ENCODE measurements at regions not wholly inside any gene's neighbourhood (a gene's known extent, or its start where the extent isn't known, plus 50 kb on each side); places are given as distances from the start of the nearest gene placed in this dataset.

GRCh38 chr15:89399238-89400115 lies 64.9 kb upstream of the POLG start:
- DNase-seq, result no peak

- no peak for DNase-seq
These were observed 64.2 kb upstream of the POLG start for GRCh38 chr15:89398896-89399237.

- DNase-seq, result no peak
These were observed 63.0 kb upstream of the POLG start for GRCh38 chr15:89397653-89398023.

- DNase-seq, result no peak
These were observed 62.4 kb upstream of the POLG start for GRCh38 chr15:89396723-89397652.

GRCh38 chr15:89395996-89396395 lies 61.4 kb upstream of the POLG start:
- no peak for DNase-seq

GRCh38 chr15:89395461-89395871 lies 60.8 kb upstream of the POLG start:
- DNase-seq, result no peak

GRCh38 chr15:89395031-89395430 lies 60.4 kb upstream of the POLG start:
- no peak for DNase-seq

GRCh38 chr15:89393056-89393455 lies 58.4 kb upstream of the POLG start:
- no peak for DNase-seq

- DNase-seq, result no peak
These were observed 57.1 kb upstream of the POLG start for GRCh38 chr15:89391685-89392257.

- no peak for DNase-seq
These were observed 55.4 kb upstream of the POLG start for GRCh38 chr15:89389841-89390603.

GRCh38 chr15:89387140-89387903 lies 52.7 kb upstream of the POLG start:
- DNase-seq, result no peak

GRCh38 chr15:89385596-89386331 lies 51.1 kb upstream of the POLG start:
- no peak for DNase-seq

Measured in SHP77 treated with DMSO at 0.1 percent for 48 hours (cell line).